HepG2 (cell line): ENCODE measurements at regions not wholly inside any gene's neighbourhood (a gene's known extent, or its start where the extent isn't known, plus 50 kb on each side); places are given as distances from the start of the nearest gene placed in this dataset.

Experiments used
- BRCA1 ChIP-seq: sonication (generic); formaldehyde crosslinking; IDR thresholded peaks from 2 replicates; pipeline ENCODE4 v1.4.0; 2020; ENCODE audit warnings: missing genetic modification reagents
- HNRNPH1 ChIP-seq: fragments of 200-400 bp; formaldehyde crosslinking; optimal IDR thresholded peaks from 2 replicates; pipeline ENCODE3; 2017; ENCODE audit warnings: mild to moderate bottlenecking, low read depth, low read length
- MZF1 ChIP-seq: sonication (generic); formaldehyde crosslinking; IDR thresholded peaks from 2 replicates; pipeline ENCODE4 v1.8.1; 2023; ENCODE audit warnings: mild to moderate bottlenecking, missing genetic modification reagents, borderline replicate concordance
- NCOA2 ChIP-seq: sonication (generic); formaldehyde crosslinking; IDR thresholded peaks from 2 replicates; pipeline ENCODE4 v1.8.0; 2022; ENCODE audit warnings: inconsistent platforms
- PITX1 ChIP-seq: sonication (generic); formaldehyde crosslinking; IDR thresholded peaks from 2 replicates; pipeline ENCODE4 v1.5.1; 2020; ENCODE audit warnings: mild to moderate bottlenecking, missing genetic modification reagents
- POLR2A ChIP-seq, 2 experiments: IDR thresholded peaks; 2 replicates each; pipeline ENCODE4 v1.6.1; 2011; ENCODE audit warnings: low read depth in 2 of 2, low read length in 2 of 2, mild to moderate bottlenecking in 1 of 2, moderate library complexity in 1 of 2; ENCODE audit not compliant: insufficient read depth in 1 of 2
- ZMYM2 ChIP-seq: sonication (generic); formaldehyde crosslinking; IDR thresholded peaks from 2 replicates; pipeline ENCODE4 v1.8.0; 2022; ENCODE audit warnings: mild to moderate bottlenecking, missing genetic modification reagents
- ZNF558 ChIP-seq: sonication (generic); formaldehyde crosslinking; IDR thresholded peaks from 2 replicates; pipeline ENCODE4 v1.9.0; 2022; ENCODE audit warnings: mild to moderate bottlenecking, missing genetic modification reagents, borderline replicate concordance
- ZNF563 ChIP-seq: sonication (generic); formaldehyde crosslinking; IDR thresholded peaks from 2 replicates; pipeline ENCODE4 v1.8.0; 2022; ENCODE audit warnings: mild to moderate bottlenecking, moderate library complexity, missing genetic modification reagents
- TF ChIP-seq, protein P1 (sequence below): sonication (generic); formaldehyde crosslinking; IDR thresholded peaks from 2 replicates; pipeline ENCODE4 v1.4.0; 2020; ENCODE audit warnings: mild to moderate bottlenecking, missing genetic modification reagents, borderline replicate concordance
- TF ChIP-seq, protein P2 (sequence below): sonication (generic); formaldehyde crosslinking; IDR thresholded peaks from 2 replicates; pipeline ENCODE4 v1.5.0; 2020; ENCODE audit warnings: mild to moderate bottlenecking, missing genetic modification reagents, moderate library complexity

DNA sequence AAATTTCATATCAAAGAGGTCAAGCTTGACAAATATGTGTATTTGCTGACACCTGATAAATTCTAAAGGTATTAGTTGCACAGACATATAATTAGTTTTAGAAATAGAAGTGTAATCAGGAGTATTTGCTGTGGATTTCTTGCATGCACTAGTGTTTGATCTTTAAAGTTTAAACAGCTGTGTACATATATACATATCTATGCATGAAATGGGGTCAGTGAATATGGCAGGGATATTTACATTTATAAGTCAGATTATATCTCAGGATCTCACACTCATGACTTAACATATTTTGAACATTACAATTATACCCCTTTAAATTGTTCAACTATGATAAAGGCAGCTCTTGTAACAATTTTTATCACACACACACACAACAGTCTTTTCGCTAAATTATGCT, 547.4 kb upstream of the ACTRT1 start:
- TF ChIP-seq, protein P1, sequence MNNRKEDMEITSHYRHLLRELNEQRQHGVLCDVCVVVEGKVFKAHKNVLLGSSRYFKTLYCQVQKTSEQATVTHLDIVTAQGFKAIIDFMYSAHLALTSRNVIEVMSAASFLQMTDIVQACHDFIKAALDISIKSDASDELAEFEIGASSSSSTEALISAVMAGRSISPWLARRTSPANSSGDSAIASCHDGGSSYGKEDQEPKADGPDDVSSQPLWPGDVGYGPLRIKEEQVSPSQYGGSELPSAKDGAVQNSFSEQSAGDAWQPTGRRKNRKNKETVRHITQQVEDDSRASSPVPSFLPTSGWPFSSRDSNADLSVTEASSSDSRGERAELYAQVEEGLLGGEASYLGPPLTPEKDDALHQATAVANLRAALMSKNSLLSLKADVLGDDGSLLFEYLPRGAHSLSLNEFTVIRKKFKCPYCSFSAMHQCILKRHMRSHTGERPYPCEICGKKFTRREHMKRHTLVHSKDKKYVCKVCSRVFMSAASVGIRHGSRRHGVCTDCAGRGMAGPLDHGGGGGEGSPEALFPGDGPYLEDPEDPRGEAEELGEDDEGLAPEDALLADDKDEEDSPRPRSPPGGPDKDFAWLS (CRISPR knock-in tag), result no peak
- no peak for TF ChIP-seq HNRNPH1
- no peak for TF ChIP-seq PITX1
- TF ChIP-seq, protein P2, sequence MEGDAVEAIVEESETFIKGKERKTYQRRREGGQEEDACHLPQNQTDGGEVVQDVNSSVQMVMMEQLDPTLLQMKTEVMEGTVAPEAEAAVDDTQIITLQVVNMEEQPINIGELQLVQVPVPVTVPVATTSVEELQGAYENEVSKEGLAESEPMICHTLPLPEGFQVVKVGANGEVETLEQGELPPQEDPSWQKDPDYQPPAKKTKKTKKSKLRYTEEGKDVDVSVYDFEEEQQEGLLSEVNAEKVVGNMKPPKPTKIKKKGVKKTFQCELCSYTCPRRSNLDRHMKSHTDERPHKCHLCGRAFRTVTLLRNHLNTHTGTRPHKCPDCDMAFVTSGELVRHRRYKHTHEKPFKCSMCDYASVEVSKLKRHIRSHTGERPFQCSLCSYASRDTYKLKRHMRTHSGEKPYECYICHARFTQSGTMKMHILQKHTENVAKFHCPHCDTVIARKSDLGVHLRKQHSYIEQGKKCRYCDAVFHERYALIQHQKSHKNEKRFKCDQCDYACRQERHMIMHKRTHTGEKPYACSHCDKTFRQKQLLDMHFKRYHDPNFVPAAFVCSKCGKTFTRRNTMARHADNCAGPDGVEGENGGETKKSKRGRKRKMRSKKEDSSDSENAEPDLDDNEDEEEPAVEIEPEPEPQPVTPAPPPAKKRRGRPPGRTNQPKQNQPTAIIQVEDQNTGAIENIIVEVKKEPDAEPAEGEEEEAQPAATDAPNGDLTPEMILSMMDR (CRISPR knock-in tag), result no peak
- no peak for TF ChIP-seq MZF1 (CRISPR knock-in tag)
- no peak for TF ChIP-seq NCOA2 (CRISPR knock-in tag)
- TF ChIP-seq POLR2A (IDR thresholded peaks at IDR 0.05; ENCODE audit: insufficient read depth in 1 of 2, low read depth in 2 of 2, low read length in 2 of 2), result no peak
- TF ChIP-seq BRCA1 (CRISPR knock-in tag), result no peak
- TF ChIP-seq ZNF558 (CRISPR knock-in tag), result no peak
- no peak for TF ChIP-seq ZMYM2 (CRISPR knock-in tag)
- TF ChIP-seq ZNF563 (CRISPR knock-in tag), result no peak
